ENCODE measurements at regions not wholly inside any gene's neighbourhood (a gene's known extent, or its start where the extent isn't known, plus 50 kb on each side); places are given as distances from the start of the nearest gene placed in this dataset.

DNA sequence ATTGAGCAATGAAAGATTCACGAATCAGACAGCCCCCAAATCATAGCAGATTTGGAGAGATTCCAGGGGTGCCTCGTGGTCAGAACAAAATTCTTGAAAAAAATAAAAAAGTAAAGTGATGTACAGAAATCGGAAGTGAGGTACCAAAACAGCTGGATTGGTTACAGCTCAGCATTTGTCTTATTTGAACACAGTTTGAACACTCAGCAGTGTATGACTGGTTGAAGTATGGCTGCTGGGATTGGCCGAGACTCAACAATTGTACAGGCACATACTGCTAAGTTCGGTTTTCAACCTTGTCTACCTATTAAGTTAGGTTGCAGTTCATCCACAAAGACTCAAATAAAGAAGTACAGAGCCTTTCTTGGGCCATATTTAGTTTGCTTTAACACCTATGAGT, 865.4 kb upstream of the TMEM132C start:
- Histone ChIP-seq H3K9ac (ENCODE audit: low read depth in 1 of 2, low read length in 2 of 2) (no peak overlapping the region), H3K9me3 (ENCODE audit: control insufficient read depth in 2 of 2, low read length in 2 of 2) (no peaks in the 10 kb centered on the region), H3K4me3 (ENCODE audit: low read length in 2 of 2) (no peak overlapping the region), H3K27ac (ENCODE audit: low read depth in 2 of 2, low read length in 2 of 2) (no peak overlapping the region), H3K27me3 (ENCODE audit: control insufficient read depth in 2 of 2, insufficient read depth in 2 of 2, low read length in 2 of 2) (no peaks in the 10 kb centered on the region), H3K36me3 (ENCODE audit: control insufficient read depth in 2 of 2, insufficient read depth in 2 of 2, low read length in 2 of 2) (no peaks in the 10 kb centered on the region), H3K4me1 (ENCODE audit: control insufficient read depth in 2 of 2, insufficient read depth in 2 of 2, low read length in 2 of 2) (no peaks in the 10 kb centered on the region)

DNA sequence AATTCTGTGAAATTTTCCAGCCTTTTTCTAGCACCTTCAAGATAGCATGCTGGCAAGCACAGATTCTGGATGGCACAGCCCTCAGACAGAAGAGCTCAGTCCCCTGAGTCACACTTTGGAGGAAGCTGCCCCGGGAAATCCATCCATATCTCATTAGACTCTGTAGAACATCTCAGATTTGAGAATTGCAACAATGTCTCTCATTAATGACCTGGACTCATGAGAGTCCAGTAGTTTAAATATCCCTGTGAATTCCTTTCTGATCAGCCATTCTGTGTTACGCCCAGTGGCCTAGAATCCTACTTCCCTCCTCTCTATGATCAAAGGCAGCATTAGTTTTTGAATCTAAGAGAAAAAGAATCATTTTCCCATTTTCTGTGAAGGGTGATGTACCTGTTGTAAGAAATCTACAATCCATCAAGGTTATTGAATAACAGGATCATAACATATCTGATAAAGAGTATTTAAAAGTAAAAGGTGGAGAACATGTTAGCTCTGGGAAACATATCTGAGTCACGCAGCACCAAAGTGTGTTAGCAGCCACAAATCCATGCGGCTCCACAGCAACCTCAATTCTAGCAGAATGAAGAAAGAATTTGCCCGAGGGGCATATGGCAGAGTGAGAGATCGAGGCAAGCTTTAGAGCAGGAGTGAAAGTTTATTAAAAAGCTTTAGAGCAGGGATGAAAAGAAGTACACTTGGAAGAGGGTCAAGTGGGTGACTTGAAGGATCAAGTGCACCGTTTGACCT, 855.6 kb upstream of the TMEM132C start:
- Histone ChIP-seq H3K4me1 (ENCODE audit: control insufficient read depth in 2 of 2, insufficient read depth in 2 of 2, low read length in 2 of 2) (no peaks in the 10 kb centered on the region), H3K36me3 (ENCODE audit: control insufficient read depth in 2 of 2, insufficient read depth in 2 of 2, low read length in 2 of 2) (no peaks in the 10 kb centered on the region), H3K9ac (ENCODE audit: low read depth in 1 of 2, low read length in 2 of 2) (no peak overlapping the region), H3K27me3 (ENCODE audit: control insufficient read depth in 2 of 2, insufficient read depth in 2 of 2, low read length in 2 of 2) (no peaks in the 10 kb centered on the region), H3K4me3 (ENCODE audit: low read length in 2 of 2) (no peak overlapping the region), H3K27ac (ENCODE audit: low read depth in 2 of 2, low read length in 2 of 2) (no peak overlapping the region), H3K9me3 (ENCODE audit: control insufficient read depth in 2 of 2, low read length in 2 of 2) (no peaks in the 10 kb centered on the region)

DNA sequence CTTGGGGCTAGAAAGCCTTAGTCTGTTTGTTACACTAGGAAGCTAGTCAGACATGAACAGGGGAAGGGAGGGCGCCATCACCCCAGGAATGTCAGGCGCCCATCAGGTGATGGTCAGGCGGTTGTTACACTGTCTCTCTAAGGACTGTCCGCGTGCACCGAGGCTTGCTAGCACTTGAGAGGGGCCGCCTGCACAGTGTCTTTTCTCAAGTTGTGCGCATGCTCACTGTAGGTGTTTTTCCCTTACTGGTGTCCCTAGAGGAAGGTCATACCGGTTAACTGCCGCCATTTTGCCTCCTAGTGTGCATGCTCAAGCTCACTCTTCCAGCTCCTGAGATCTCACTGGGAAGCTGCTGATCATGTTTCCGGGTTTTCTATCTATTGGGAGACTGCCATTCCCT, 855.0 kb upstream of the TMEM132C start:
- Histone ChIP-seq H3K9me3 (ENCODE audit: control insufficient read depth in 2 of 2, low read length in 2 of 2) (no peaks in the 10 kb centered on the region), H3K9ac (ENCODE audit: low read depth in 1 of 2, low read length in 2 of 2) (no peak overlapping the region), H3K36me3 (ENCODE audit: control insufficient read depth in 2 of 2, insufficient read depth in 2 of 2, low read length in 2 of 2) (no peaks in the 10 kb centered on the region), H3K4me3 (ENCODE audit: low read length in 2 of 2) (no peak overlapping the region), H3K27me3 (ENCODE audit: control insufficient read depth in 2 of 2, insufficient read depth in 2 of 2, low read length in 2 of 2) (no peaks in the 10 kb centered on the region), H3K4me1 (ENCODE audit: control insufficient read depth in 2 of 2, insufficient read depth in 2 of 2, low read length in 2 of 2) (no peaks in the 10 kb centered on the region), H3K27ac (ENCODE audit: low read depth in 2 of 2, low read length in 2 of 2) (no peak overlapping the region)

DNA sequence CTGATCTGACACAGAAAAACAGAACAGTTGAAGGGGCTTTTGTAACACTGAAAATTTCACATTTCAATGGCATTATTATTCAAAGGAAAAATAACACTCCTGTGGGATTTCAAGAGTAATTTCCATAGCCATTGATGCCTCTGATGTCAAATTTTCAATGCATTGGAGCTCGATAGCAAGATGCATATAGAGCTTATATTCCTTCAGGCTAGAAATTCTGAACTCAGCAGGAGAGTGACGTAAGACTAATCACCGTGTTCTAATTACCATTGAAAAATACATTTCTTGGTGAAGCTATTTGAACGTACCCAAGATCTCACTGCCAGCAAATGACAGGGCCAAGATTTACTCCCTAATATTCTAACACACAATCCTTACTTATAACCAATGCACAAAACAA, 854.1 kb upstream of the TMEM132C start:
- Histone ChIP-seq H3K9ac (ENCODE audit: low read depth in 1 of 2, low read length in 2 of 2) (no peak overlapping the region), H3K9me3 (ENCODE audit: control insufficient read depth in 2 of 2, low read length in 2 of 2) (no peaks in the 10 kb centered on the region), H3K36me3 (ENCODE audit: control insufficient read depth in 2 of 2, insufficient read depth in 2 of 2, low read length in 2 of 2) (no peaks in the 10 kb centered on the region), H3K27ac (ENCODE audit: low read depth in 2 of 2, low read length in 2 of 2) (no peak overlapping the region), H3K4me3 (ENCODE audit: low read length in 2 of 2) (no peak overlapping the region), H3K27me3 (ENCODE audit: control insufficient read depth in 2 of 2, insufficient read depth in 2 of 2, low read length in 2 of 2) (no peaks in the 10 kb centered on the region), H3K4me1 (ENCODE audit: control insufficient read depth in 2 of 2, insufficient read depth in 2 of 2, low read length in 2 of 2) (no peaks in the 10 kb centered on the region)

DNA sequence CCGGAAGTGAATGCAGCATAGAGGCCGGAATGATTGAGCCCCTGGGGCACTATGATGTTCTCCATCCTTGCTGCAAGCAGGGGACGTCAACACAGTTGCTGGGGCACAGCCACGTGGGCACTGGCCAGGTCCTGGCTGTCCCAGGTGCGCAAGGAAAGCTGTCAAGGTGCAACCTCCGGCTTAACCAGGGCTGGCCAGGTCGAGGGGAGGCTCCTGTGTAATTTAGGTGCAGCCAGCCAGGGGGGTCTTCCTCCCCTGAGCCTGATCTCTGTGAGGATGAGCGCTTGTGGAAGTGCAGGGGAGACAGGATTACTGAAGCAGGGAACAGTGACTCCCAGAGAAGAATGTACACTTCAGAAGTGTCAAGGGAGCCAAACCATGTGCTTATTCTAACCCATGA, 852.8 kb upstream of the TMEM132C start:
- Histone ChIP-seq H3K4me1 (ENCODE audit: control insufficient read depth in 2 of 2, insufficient read depth in 2 of 2, low read length in 2 of 2) (no peaks in the 10 kb centered on the region), H3K27ac (ENCODE audit: low read depth in 2 of 2, low read length in 2 of 2) (no peak overlapping the region)

DNA sequence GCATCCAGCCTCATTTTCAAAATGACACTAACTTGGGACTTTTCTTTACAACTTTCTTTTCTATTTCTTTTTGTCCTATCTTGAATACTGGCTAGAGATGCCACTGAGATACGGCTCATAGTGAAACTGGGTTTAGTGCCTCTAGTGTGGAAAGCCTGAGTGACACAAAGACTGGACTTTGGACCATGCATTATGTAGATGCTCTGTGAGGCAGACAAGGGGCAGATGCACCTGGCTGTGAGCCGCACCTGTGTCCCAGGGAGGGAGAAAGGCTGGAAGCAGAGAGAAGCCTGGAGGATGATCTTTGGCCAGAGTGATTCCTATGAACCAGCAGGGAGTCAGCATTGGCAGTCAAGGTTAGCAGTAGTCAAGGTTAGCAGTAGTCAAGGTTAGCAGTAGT, 852.3 kb upstream of the TMEM132C start:
- no peaks in the 10 kb centered on the region for H3K9me3 ChIP-seq (ENCODE audit: control insufficient read depth in 2 of 2, low read length in 2 of 2)
- H3K27me3 ChIP-seq (ENCODE audit: control insufficient read depth in 2 of 2, insufficient read depth in 2 of 2, low read length in 2 of 2), result no peaks in the 10 kb centered on the region
- no peak overlapping the region for H3K9ac ChIP-seq (ENCODE audit: low read depth in 1 of 2, low read length in 2 of 2)
- no peaks in the 10 kb centered on the region for H3K36me3 ChIP-seq (ENCODE audit: control insufficient read depth in 2 of 2, insufficient read depth in 2 of 2, low read length in 2 of 2)
- H3K4me3 ChIP-seq (ENCODE audit: low read length in 2 of 2), result no peak overlapping the region
- no peaks in the 10 kb centered on the region for H3K4me1 ChIP-seq (ENCODE audit: control insufficient read depth in 2 of 2, insufficient read depth in 2 of 2, low read length in 2 of 2)
- H3K27ac ChIP-seq (ENCODE audit: low read depth in 2 of 2, low read length in 2 of 2), result no peak overlapping the region

More for the DNA sequence above, 852.8 kb upstream of the TMEM132C start:
- no peaks in the 10 kb centered on the region for H3K27me3 ChIP-seq (ENCODE audit: control insufficient read depth in 2 of 2, insufficient read depth in 2 of 2, low read length in 2 of 2)
- no peak overlapping the region for H3K9ac ChIP-seq (ENCODE audit: low read depth in 1 of 2, low read length in 2 of 2)
- no peaks in the 10 kb centered on the region for H3K36me3 ChIP-seq (ENCODE audit: control insufficient read depth in 2 of 2, insufficient read depth in 2 of 2, low read length in 2 of 2)
- H3K9me3 ChIP-seq (ENCODE audit: control insufficient read depth in 2 of 2, low read length in 2 of 2), result no peaks in the 10 kb centered on the region
- H3K4me3 ChIP-seq (ENCODE audit: low read length in 2 of 2), result no peak overlapping the region

DNA sequence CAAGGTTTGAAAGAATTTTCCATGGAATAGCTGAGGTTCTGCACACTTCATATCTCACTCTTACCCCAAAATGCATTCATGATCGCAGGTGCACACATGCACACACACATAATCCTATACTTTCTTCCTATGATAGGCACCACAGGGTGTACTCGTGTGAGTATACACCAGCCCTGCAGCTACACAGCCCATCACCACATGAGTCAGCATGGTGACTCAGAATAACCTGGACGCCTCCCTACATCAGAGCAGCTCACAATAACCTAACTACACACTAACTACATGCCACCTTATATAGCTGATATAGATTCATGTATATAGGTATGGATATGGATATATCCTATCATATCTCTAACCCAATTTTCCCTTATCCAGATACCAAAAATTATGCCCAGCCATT, 850.2 kb upstream of the TMEM132C start:
- no peaks in the 10 kb centered on the region for H3K4me1 ChIP-seq (ENCODE audit: control insufficient read depth in 2 of 2, insufficient read depth in 2 of 2, low read length in 2 of 2)
- H3K27ac ChIP-seq (ENCODE audit: low read depth in 2 of 2, low read length in 2 of 2), result no peak overlapping the region

DNA sequence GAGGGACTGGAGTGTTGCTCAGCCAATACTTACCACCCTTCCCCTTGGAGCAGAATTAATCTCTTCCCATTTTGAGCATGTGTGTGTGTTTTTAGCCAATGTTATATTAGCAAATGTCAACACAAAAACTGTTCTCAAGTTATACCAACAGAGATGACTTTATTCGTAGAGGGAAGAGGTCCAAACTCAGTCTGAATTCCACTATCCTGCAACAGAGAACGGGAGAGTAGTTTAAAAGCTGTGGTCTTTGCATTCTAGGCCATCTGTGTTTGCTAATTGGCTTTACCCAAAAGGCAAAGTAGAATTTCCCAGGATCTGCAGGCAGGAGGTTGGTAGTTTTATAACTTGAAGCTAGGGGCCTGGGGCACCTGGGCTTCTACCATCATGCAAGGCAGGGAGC, 847.9 kb upstream of the TMEM132C start:
- Histone ChIP-seq H3K9ac (ENCODE audit: low read depth in 1 of 2, low read length in 2 of 2) (no peak overlapping the region), H3K4me1 (ENCODE audit: control insufficient read depth in 2 of 2, insufficient read depth in 2 of 2, low read length in 2 of 2) (no peaks in the 10 kb centered on the region), H3K27me3 (ENCODE audit: control insufficient read depth in 2 of 2, insufficient read depth in 2 of 2, low read length in 2 of 2) (no peaks in the 10 kb centered on the region), H3K36me3 (ENCODE audit: control insufficient read depth in 2 of 2, insufficient read depth in 2 of 2, low read length in 2 of 2) (no peaks in the 10 kb centered on the region), H3K27ac (ENCODE audit: low read depth in 2 of 2, low read length in 2 of 2) (no peak overlapping the region), H3K9me3 (ENCODE audit: control insufficient read depth in 2 of 2, low read length in 2 of 2) (no peaks in the 10 kb centered on the region), H3K4me3 (ENCODE audit: low read length in 2 of 2) (no peak overlapping the region)

More for the DNA sequence above, 850.2 kb upstream of the TMEM132C start:
- Histone ChIP-seq H3K36me3 (ENCODE audit: control insufficient read depth in 2 of 2, insufficient read depth in 2 of 2, low read length in 2 of 2) (no peaks in the 10 kb centered on the region), H3K9ac (ENCODE audit: low read depth in 1 of 2, low read length in 2 of 2) (no peak overlapping the region), H3K9me3 (ENCODE audit: control insufficient read depth in 2 of 2, low read length in 2 of 2) (no peaks in the 10 kb centered on the region), H3K27me3 (ENCODE audit: control insufficient read depth in 2 of 2, insufficient read depth in 2 of 2, low read length in 2 of 2) (no peaks in the 10 kb centered on the region), H3K4me3 (ENCODE audit: low read length in 2 of 2) (no peak overlapping the region)

DNA sequence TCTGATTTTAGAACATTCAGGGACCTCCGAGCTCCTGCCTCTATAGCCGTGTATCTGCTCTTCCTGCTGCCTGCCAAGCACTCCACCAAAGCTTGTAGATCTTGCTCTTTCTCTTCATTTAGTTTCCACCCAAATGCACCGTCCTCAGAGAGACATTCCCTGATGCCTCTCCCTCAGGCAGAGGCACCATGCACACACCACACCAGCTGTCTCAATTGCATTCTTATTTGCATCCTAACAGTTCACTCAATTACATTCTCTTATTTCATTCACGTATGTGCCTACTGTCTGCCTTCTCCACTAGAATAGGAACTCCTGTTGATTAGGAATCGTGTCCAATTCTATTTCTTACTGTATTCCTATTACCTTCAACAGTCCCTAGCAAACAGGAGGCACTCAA, 845.4 kb upstream of the TMEM132C start:
- H3K27ac ChIP-seq (ENCODE audit: low read depth in 2 of 2, low read length in 2 of 2), result no peak overlapping the region
- no peaks in the 10 kb centered on the region for H3K9me3 ChIP-seq (ENCODE audit: control insufficient read depth in 2 of 2, low read length in 2 of 2)
- H3K27me3 ChIP-seq (ENCODE audit: control insufficient read depth in 2 of 2, insufficient read depth in 2 of 2, low read length in 2 of 2), result no peaks in the 10 kb centered on the region
- no peaks in the 10 kb centered on the region for H3K4me1 ChIP-seq (ENCODE audit: control insufficient read depth in 2 of 2, insufficient read depth in 2 of 2, low read length in 2 of 2)
- no peak overlapping the region for H3K4me3 ChIP-seq (ENCODE audit: low read length in 2 of 2)
- no peaks in the 10 kb centered on the region for H3K36me3 ChIP-seq (ENCODE audit: control insufficient read depth in 2 of 2, insufficient read depth in 2 of 2, low read length in 2 of 2)
- H3K9ac ChIP-seq (ENCODE audit: low read depth in 1 of 2, low read length in 2 of 2), result no peak overlapping the region

DNA sequence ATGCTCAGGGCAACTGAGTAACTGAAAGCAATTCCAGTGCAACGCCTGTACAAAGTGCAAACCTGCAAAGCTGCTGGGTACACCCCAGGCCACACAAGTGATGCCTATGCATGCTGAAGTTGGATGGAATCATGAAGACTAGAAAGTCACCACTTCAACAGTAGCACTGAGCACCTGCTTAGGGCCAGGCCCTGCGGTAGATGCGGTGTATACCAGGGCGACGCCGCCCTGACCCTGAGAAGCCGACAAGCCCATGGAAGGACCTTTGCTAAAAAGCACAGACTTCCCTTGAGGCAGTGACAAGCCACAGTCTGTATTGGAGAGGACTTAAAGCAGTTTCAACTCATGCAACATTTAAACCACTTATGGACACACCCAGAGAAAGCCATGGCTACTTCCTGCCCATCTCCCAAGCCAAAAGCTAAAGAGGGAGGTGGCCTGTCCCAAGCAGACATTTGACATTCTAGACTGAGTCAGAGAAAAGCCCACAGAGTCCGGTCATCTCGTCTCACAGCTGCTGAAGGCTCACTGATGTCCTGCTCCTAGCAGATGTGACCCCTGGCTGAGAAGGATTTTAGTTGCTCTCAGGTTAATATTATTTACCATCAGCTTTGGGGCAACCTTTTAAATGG, 843.9 kb upstream of the TMEM132C start:
- H3K9ac ChIP-seq (ENCODE audit: low read depth in 1 of 2, low read length in 2 of 2), result no peak overlapping the region
- H3K27ac ChIP-seq (ENCODE audit: low read depth in 2 of 2, low read length in 2 of 2), result no peak overlapping the region
- no peaks in the 10 kb centered on the region for H3K27me3 ChIP-seq (ENCODE audit: control insufficient read depth in 2 of 2, insufficient read depth in 2 of 2, low read length in 2 of 2)
- H3K4me3 ChIP-seq (ENCODE audit: low read length in 2 of 2), result no peak overlapping the region
- H3K4me1 ChIP-seq (ENCODE audit: control insufficient read depth in 2 of 2, insufficient read depth in 2 of 2, low read length in 2 of 2), result no peaks in the 10 kb centered on the region
- no peaks in the 10 kb centered on the region for H3K36me3 ChIP-seq (ENCODE audit: control insufficient read depth in 2 of 2, insufficient read depth in 2 of 2, low read length in 2 of 2)
- no peaks in the 10 kb centered on the region for H3K9me3 ChIP-seq (ENCODE audit: control insufficient read depth in 2 of 2, low read length in 2 of 2)
